ENCODE measurements at regions not wholly inside any gene's neighbourhood (a gene's known extent, or its start where the extent isn't known, plus 50 kb on each side); places are given as distances from the start of the nearest gene placed in this dataset.

DNA sequence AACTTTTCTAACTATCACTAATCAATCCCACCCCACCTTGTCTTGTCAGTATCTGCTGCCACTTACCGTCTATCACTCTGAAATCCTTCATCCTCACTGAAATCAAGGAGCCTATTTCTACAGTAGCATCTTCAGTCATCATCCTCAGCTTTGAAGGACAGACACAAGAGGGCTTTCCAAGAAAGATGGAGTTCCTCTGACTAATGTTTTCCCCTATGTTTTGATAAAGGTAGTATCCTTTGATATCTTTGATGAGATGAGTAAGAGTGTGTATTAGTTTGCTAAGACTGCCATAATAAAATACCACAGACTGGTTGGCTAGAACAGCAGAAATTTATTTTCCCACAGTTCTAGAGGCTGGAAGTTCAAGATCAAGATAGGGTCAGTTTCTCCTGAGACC, 101.8 kb upstream of the VAV3 start:
- H3K4me1 ChIP-seq (ENCODE audit: control insufficient read depth, insufficient read depth, low read length): no peaks in the 10 kb centered on the region
- H3K9me3 ChIP-seq (ENCODE audit: control insufficient read depth, low read length): no peaks in the 10 kb centered on the region
- ATAC-seq: no peak
- intact Hi-C loops (cut with DNase I): no loop called here
- no peaks in the 10 kb centered on the region for H3K27me3 ChIP-seq (ENCODE audit: control insufficient read depth, insufficient read depth)
- H3K27ac ChIP-seq (ENCODE audit: low read length): no peak overlapping the region
- 93% methylated on average over 1 of the region's 1 CpG for WGBS
- H3K4me3 ChIP-seq (ENCODE audit: low read length): no peak overlapping the region
- DNase-seq: no peak

DNA sequence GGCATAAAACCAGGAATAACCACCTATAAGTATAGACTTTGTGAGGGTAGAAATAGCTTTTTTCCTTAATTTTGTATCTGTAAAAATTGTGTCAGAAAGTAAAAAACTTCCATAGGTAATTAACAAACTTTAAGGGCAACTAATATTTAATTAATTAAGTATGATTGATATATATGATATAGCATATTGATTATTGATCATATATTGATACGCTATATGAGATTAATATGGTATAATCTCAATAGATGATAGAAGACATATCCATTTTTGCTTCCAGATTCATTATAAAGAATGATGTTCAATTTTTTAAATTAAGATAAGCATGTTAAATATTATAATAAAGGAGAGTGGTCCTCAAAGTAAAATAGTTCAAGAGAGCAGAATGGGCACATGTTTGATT, 99.3 kb upstream of the VAV3 start:
- Histone ChIP-seq H3K4me3 (ENCODE audit: low read length) (no peak overlapping the region), H3K27ac (ENCODE audit: low read length) (no peak overlapping the region), H3K4me1 (ENCODE audit: control insufficient read depth, insufficient read depth, low read length) (no peaks in the 10 kb centered on the region), H3K9me3 (ENCODE audit: control insufficient read depth, low read length) (no peaks in the 10 kb centered on the region), H3K27me3 (ENCODE audit: control insufficient read depth, insufficient read depth) (no peaks in the 10 kb centered on the region)
- intact Hi-C loops (cut with DNase I): no loop called here
- WGBS: 55% methylated on average over 1 of the region's 1 CpG
- DNase-seq (no peak), ATAC-seq (no peak)

DNA sequence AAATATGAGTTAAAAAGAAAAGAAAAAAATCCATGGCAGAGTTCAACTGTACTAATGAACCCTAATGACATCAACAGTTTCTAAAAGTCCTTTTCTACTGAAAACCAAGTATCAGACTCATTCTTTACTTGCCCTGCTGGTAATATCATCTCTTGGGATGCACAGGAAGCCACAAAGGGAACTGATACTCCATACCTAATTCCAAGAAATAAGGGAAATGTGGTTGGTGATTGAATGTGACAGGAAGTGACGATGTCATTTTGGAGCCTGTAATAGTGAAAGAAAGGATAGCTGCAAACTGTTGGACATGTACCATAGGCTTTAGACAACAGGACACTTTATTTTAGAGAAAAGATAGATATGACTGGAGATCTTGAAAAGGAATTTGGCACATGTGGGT, 98.7 kb upstream of the VAV3 start:
- DNase-seq (no peak), ATAC-seq (no peak)
- Histone ChIP-seq H3K4me1 (ENCODE audit: control insufficient read depth, insufficient read depth, low read length) (no peaks in the 10 kb centered on the region), H3K9me3 (ENCODE audit: control insufficient read depth, low read length) (no peaks in the 10 kb centered on the region), H3K27me3 (ENCODE audit: control insufficient read depth, insufficient read depth) (no peaks in the 10 kb centered on the region), H3K27ac (ENCODE audit: low read length) (no peak overlapping the region), H3K4me3 (ENCODE audit: low read length) (no peak overlapping the region)
- intact Hi-C loops (cut with DNase I): no loop called here
- WGBS: 72% methylated on average over 1 of the region's 1 CpG

DNA sequence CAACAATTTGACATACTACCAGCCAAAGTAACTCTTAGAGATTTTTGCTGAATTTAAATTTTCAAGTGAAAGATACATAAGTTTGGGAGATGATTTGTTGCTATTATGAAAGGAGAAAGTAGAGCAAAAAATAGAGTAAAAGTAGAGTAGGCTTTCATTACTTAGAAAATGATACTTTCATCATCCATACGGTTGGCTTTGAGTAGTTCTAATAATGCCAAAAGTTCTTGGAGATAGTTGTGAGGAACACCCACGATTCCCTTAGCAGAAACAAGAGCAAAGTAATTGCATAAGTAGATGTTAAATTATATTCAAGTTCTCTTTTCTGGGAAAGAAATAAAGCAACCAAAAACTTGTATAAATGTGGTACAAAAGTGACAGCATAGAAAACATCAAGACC, 95.0 kb upstream of the VAV3 start:
- no peak overlapping the region for H3K27ac ChIP-seq (ENCODE audit: low read length)
- ATAC-seq: peak in 1 of 2 donors; percentile 45

DNA sequence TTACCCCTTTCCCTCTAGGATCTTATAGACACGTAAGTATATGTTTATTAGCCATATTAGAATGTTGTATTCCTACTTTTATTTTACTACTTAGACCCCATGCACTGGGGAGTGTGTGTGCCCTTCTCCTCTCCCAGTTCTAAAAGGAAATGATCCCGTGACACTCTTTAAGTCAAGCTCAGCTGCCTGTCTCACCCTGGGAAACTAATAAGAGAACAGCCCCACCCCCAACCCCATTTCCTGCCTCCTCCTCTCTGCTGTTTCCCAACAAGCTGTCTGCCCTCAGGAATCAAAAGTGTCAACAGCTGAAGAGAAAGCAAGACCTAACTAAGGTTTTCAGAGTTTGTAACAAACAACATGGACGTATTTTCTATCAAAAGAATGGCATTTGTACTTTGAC, 92.6 kb upstream of the VAV3 start:
- intact Hi-C loops (cut with DNase I): no loop called here
- Histone ChIP-seq H3K4me1 (ENCODE audit: control insufficient read depth, insufficient read depth, low read length) (peaks cover 3% of the 10 kb centered on the region), H3K4me3 (ENCODE audit: low read length) (no peak overlapping the region), H3K27ac (ENCODE audit: low read length) (no peak overlapping the region), H3K27me3 (ENCODE audit: control insufficient read depth, insufficient read depth) (no peaks in the 10 kb centered on the region), H3K9me3 (ENCODE audit: control insufficient read depth, low read length) (no peaks in the 10 kb centered on the region)
- ATAC-seq (peak; percentile 53 to 65), DNase-seq (peak; percentile 44 to 73 (median 60))
- WGBS: 58% methylated on average over 3 of the region's 3 CpGs

More for the DNA sequence above, 95.0 kb upstream of the VAV3 start:
- intact Hi-C loops (cut with DNase I): no loop called here
- H3K9me3 ChIP-seq (ENCODE audit: control insufficient read depth, low read length): no peaks in the 10 kb centered on the region
- no peaks in the 10 kb centered on the region for H3K4me1 ChIP-seq (ENCODE audit: control insufficient read depth, insufficient read depth, low read length)
- H3K4me3 ChIP-seq (ENCODE audit: low read length): no peak overlapping the region
- DNase-seq: no peak
- WGBS: 37% methylated on average over 2 of the region's 2 CpGs
- no peaks in the 10 kb centered on the region for H3K27me3 ChIP-seq (ENCODE audit: control insufficient read depth, insufficient read depth)

DNA sequence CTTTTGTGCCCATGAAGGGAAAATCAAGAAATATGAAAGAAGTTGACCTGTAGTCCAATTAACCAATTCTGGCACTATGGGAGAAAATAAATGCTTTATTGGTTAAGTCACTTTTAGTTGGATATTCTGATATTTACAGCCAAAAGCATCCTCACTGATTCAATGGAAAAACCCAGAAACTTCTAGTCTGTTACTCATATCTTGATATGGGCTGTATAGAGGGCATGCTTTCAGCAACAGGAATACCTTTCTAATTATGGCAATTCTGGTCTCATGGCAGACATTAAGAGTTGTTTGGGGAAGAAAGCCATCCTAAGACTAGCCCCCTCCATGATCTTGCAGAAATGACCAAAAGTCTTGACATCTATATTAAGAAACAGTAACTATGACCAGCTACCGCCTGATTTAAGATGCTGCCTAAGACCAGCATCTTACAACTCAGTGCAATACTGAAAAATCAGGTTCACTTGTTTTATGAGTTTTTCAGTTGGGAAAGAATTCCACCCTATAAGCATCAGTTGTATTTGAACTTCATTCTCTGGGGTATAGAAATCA, 91.5 kb upstream of the VAV3 start:
- DNase-seq (no peak), ATAC-seq (no peak)
- 95% methylated on average over 1 of the region's 1 CpG for WGBS
- intact Hi-C loops (cut with DNase I): no loop called here
- Histone ChIP-seq H3K27ac (ENCODE audit: low read length) (no peak overlapping the region), H3K4me1 (ENCODE audit: control insufficient read depth, insufficient read depth, low read length) (peaks cover 5% of the 10 kb centered on the region), H3K4me3 (ENCODE audit: low read length) (no peak overlapping the region), H3K27me3 (ENCODE audit: control insufficient read depth, insufficient read depth) (no peaks in the 10 kb centered on the region), H3K9me3 (ENCODE audit: control insufficient read depth, low read length) (no peaks in the 10 kb centered on the region)

DNA sequence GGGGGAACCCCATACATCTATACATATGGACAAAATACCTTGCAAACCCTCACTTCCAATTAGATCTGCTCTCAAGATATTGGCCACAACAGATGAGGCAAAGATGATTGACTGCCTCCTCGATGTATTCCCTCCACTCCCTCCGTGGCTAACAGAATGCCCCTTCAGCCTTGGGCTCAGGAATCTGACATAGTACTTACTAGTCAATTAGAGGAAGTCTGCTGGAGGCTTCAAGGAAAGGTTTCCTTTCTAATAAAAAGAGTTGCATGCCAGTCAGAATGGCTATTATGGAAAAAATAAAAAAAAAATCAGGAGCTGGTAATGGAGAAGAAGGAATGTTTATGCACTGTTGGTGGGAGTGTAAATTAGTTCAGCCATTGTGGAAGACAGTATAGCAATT, 90.4 kb upstream of the VAV3 start:
- H3K4me3 ChIP-seq (ENCODE audit: low read length): no peak overlapping the region
- no peak overlapping the region for H3K27ac ChIP-seq (ENCODE audit: low read length)
- no peak for ATAC-seq
- no peak for DNase-seq
- no peaks in the 10 kb centered on the region for H3K9me3 ChIP-seq (ENCODE audit: control insufficient read depth, low read length)
- intact Hi-C loops (cut with DNase I): no loop called here
- H3K27me3 ChIP-seq (ENCODE audit: control insufficient read depth, insufficient read depth): no peaks in the 10 kb centered on the region
- WGBS: 68% methylated on average over 2 of the region's 2 CpGs
- H3K4me1 ChIP-seq (ENCODE audit: control insufficient read depth, insufficient read depth, low read length): peaks cover 12% of the 10 kb centered on the region

DNA sequence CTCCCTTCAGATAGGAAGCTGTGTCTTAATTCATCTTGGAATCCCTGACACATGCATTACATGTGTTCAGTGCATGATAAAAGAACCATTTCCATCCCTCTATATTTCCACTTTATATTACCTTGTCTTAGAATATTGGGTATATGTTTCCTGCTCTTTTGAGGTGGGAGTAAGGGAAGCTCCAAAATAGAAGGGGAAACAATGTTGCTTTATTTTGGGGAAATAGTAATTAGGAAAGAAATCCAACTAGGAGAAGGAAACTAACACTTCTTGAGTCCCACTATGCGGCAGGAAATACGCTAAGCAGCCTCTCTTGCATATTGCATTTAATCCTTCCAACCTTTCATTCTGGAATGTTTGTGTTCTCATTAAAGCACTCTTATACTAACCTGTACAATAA, 89.4 kb upstream of the VAV3 start:
- Histone ChIP-seq H3K27ac (ENCODE audit: low read length) (no peak overlapping the region), H3K27me3 (ENCODE audit: control insufficient read depth, insufficient read depth) (no peaks in the 10 kb centered on the region), H3K4me1 (ENCODE audit: control insufficient read depth, insufficient read depth, low read length) (peaks cover 16% of the 10 kb centered on the region), H3K9me3 (ENCODE audit: control insufficient read depth, low read length) (no peaks in the 10 kb centered on the region), H3K4me3 (ENCODE audit: low read length) (no peak overlapping the region)
- DNase-seq (no peak), ATAC-seq (no peak)
- 89% methylated on average over 2 of the region's 2 CpGs for WGBS
- intact Hi-C loops (cut with DNase I): no loop called here

DNA sequence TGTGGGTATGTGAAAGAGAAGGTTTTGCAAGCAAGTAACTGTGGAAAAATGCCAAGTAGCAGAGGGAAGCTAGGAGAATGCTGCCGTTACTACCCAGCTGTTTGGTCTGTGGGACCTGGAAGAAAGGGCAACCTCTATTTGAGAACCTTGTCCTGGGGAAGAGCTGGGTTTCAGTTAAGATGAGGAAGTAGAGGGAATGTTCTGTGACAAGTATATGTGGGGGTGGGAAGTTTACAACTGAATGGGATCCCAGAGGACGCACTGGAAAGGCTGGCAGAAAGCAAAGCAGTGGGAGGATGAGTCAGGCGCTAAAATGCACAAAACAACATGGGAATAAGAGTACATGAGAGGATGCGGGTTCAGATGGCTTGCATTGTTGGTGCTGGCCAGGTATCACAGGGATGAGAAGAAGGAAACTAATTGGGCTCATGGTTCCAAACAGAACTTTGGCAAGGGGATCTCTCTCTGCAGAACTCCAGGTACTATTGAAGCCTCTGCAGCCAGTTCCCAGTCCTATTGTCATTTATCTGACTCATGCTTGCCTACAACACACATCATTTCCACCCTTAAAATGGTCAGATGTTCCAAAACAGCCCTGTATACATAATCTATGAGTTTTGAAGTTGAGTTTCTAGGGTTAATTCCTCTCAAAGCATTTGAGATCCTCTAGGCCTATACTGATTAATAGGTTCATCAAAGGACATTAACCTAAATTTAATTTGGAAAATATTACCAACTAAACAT, 88.5 kb upstream of the VAV3 start:
- DNase-seq (no peak), ATAC-seq (peak; percentile 5 to 26)
- no peaks in the 10 kb centered on the region for H3K27me3 ChIP-seq (ENCODE audit: control insufficient read depth, insufficient read depth)
- peaks cover 16% of the 10 kb centered on the region for H3K4me1 ChIP-seq (ENCODE audit: control insufficient read depth, insufficient read depth, low read length)
- no peaks in the 10 kb centered on the region for H3K9me3 ChIP-seq (ENCODE audit: control insufficient read depth, low read length)
- no peak overlapping the region for H3K27ac ChIP-seq (ENCODE audit: low read length)
- H3K4me3 ChIP-seq (ENCODE audit: low read length): no peak overlapping the region
- 39% methylated on average over 4 of the region's 4 CpGs for WGBS
- intact Hi-C loops (cut with DNase I): no loop called here

DNA sequence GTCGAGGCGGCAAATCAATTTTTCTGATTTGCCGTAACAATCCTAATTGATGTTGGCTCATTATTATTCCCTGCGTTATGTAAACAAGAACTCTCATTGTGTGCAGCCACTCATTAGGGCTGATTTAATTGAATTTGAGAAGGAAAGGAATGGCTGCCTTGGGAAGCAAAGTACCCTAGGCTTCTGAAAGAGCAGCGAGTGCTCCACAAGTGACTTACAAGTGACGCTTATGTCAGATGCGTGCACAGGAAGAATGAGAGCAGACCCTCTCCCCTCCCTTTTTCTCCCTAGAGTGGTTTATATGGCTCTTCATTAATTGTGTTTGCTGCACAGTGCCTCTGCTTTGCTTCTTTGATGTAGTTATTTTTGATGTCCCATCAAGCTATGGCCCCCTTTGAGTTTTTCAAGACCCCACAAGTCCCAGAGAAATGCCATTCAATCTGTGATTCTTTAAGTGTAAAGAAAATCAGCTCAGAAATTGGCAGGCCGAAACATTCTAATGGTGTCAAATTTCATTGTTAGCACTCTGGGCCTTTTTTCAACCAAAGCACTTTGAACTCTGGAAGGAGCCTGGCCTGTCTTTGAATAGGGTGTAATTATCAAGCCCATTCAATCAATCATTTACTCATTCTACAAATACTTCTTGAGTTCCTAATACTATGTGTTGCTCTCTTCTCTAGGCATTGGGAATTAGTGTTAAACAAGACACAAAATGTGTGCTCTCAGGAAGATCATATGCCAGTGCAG, 86.8 kb upstream of the VAV3 start:
- DNase-seq (no peak), ATAC-seq (no peak)
- no peaks in the 10 kb centered on the region for H3K9me3 ChIP-seq (ENCODE audit: control insufficient read depth, low read length)
- H3K4me1 ChIP-seq (ENCODE audit: control insufficient read depth, insufficient read depth, low read length): peaks cover 16% of the 10 kb centered on the region
- no peak overlapping the region for H3K4me3 ChIP-seq (ENCODE audit: low read length)
- no peak overlapping the region for H3K27ac ChIP-seq (ENCODE audit: low read length)
- intact Hi-C loops (cut with DNase I): no loop called here
- no peaks in the 10 kb centered on the region for H3K27me3 ChIP-seq (ENCODE audit: control insufficient read depth, insufficient read depth)
- WGBS: 56% methylated on average over 8 of the region's 8 CpGs

DNA sequence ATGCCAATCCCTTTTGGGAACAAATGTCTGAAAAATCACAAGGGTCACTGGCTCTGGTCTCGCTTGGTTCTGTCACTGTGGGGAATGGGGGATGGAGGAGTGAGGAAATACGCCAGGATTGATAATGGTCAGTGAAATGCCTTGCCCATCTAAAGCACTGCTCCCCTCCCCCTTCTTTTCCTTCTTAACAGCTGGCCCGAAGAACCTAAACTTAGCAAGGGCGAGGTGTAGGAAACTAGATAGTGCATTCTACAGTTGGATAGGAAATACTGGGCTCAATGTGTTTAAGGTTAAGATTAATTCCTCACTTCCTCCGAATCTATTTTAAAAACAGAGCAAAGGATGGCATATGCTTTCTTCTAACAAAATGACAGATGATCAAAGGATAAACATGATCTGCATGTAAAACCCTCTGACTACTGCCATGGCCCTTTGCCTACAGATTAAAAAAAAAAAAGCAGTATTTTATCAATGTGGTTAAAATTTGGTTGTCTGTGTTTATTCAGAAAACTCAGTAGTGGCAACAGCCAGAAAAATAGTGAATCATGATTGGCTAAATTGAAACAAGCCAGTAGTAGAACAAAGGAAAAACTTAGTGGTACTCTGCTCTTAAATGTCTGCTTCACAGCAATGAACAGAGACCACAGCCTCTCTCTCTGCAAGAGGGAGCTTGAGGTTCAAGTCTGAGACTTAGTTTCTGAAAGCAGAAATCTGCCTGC, 86.1 kb upstream of the VAV3 start:
- peak overlapping the region; percentile 15 for H3K27ac ChIP-seq (ENCODE audit: low read length)
- intact Hi-C loops (cut with DNase I): no loop called here
- peaks cover 16% of the 10 kb centered on the region for H3K4me1 ChIP-seq (ENCODE audit: control insufficient read depth, insufficient read depth, low read length)

More for the DNA sequence above, 86.1 kb upstream of the VAV3 start:
- WGBS: 14% methylated on average over 5 of the region's 5 CpGs
- Histone ChIP-seq H3K9me3 (ENCODE audit: control insufficient read depth, low read length) (no peaks in the 10 kb centered on the region), H3K27me3 (ENCODE audit: control insufficient read depth, insufficient read depth) (no peaks in the 10 kb centered on the region), H3K4me3 (ENCODE audit: low read length) (no peak overlapping the region)
- no peak for DNase-seq
- peak; percentile 68 to 88 for ATAC-seq
